ENCODE measurements at regions not wholly inside any gene's neighbourhood (a gene's known extent, or its start where the extent isn't known, plus 50 kb on each side); places are given as distances from the start of the nearest gene placed in this dataset.
"Not testable (repeated sequence)": the region's sequence is repeated elsewhere in the genome, so short reads cannot be mapped to it uniquely, and the experiment has no call there.

- DNase-seq, result no peak
Measured at GRCh38 chr3:150357923-150358607, 50.0 kb upstream of the TSC22D2 start.

DNA sequence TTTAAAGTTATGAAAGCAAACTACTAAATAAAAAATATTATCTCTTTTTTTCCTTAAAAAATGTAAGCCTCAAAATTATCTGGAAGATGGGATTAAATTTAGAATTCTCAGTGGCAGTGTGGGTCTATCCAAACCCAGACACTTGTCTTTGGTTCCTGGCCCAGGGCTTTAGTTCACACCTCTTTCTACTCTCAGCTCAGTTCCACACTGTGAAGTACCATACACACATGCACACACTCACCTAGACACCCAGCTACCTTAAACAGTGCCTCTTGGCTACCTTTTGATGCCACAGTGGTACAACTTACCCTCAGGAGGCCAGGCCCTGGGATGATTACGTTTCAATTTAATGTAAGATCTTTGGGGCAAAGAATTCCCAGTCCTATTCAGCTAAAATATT is 51.0 kb upstream of the TSC22D2 start:
- DNase-seq, result no peak

- DNase-seq, result no peak
Measured at GRCh38 chr3:150355574-150355973, 52.5 kb upstream of the TSC22D2 start.

- no peak for DNase-seq
Measured at GRCh38 chr3:150352931-150353330, 55.2 kb upstream of the TSC22D2 start.

DNA sequence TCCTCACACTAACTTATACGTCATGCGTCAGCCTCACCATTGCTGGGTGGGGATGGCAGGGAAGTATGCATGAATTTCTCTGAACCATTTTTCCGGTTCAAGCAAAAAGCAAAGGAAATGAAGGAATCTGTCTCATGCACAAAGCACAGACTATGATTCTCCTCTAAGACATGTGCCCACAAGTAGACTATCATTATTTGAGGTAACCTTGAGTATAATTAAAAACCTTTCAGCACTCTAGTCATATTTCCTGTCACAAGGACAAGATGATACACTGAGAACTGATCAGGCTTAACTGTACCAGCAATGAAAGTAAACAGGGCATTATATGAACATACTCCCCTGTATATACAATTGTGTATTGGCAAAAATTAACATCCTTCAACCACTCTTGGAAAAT is 56.7 kb upstream of the TSC22D2 start:
- DNase-seq, result no peak

DNA sequence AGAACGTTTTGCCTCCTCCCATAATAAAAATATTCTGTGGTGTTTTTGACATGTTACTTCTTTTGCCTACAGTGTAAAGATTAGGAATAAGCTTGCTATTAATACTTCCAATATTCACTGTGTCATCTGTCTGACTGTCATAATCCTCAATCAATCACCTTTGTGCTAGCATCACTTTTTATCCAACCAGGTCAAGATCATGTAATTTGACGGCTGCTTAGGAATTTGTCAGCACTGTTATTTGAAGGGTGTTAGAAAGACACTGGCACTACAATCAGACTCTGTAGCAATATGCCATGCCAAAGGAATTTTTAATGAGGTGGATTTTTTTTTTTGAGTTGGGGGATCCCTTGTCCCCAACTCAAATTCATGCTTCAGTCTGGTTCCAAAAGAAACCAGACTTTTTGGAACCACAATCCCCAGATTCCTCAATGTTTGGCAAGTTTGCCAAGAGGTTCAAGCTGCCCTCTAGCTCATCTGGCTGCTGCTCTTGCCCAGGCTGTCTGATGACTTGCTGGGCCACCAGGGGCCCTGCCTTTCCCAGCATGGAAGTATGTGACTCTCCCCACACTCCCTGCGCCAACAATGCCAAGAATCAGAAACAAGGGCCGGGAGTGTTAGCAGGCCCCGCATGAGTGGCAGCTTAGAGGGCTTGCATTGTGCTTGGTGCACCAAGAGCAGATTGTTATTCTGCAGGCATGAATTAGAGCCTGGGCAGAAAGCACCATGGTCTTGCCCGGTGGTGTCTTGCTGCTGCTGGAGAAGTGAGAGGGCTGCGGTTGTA is 58.6 kb upstream of the TSC22D2 start:
- DNase-seq, result no peak

GRCh38 chr3:150348500-150348899 is 59.6 kb upstream of the TSC22D2 start:
- no peak for DNase-seq

GRCh38 chr3:150346981-150347863 is 60.9 kb upstream of the TSC22D2 start:
- DNase-seq, result no peak

DNA sequence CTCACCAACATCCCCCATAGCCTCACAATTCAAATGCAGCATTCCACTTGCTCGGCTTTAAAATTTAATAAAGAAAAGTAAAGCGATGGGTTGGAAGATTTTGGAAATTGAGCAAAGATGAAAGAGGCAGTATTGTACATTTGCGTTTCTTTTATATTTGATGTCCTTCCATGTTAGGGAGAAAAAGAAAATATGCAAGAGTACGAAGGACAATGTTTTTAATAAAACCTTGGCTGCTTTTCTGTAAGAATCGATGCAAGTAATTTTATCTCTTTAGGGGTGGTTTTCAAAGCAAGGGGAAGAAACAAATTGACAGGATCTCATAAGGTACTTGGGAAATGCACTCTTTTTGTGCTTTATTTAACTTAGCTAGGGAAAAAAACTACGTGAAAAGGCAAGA is 61.8 kb upstream of the TSC22D2 start:
- no peak for DNase-seq

DNA sequence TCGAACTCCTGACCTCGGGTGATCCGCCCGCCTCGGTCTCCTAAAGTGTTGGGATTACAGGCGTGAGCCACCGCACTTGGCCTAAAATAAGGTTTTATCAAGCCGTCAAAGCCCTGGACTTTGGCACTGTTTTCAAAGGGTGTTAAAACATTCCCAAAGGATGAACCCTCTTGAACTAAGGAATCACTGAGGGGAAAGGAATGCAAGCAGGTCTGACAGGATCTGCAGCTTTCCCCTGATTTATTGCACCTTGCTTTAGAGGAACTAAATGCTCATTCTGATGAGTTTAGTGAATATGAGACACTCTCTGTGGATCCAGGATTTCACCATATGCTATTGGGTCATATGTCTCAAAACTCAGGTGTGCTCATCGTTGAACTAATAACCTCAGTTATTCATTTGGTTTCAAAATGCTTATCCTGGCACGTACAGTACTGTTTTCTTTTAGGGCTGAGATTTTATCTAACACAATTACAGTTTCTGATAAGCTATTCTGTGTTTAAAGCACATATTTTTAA is 63.0 kb upstream of the TSC22D2 start:
- DNase-seq, result no peak

GRCh38 chr3:150344079-150344759 is 63.9 kb upstream of the TSC22D2 start:
- no peak for DNase-seq

DNA sequence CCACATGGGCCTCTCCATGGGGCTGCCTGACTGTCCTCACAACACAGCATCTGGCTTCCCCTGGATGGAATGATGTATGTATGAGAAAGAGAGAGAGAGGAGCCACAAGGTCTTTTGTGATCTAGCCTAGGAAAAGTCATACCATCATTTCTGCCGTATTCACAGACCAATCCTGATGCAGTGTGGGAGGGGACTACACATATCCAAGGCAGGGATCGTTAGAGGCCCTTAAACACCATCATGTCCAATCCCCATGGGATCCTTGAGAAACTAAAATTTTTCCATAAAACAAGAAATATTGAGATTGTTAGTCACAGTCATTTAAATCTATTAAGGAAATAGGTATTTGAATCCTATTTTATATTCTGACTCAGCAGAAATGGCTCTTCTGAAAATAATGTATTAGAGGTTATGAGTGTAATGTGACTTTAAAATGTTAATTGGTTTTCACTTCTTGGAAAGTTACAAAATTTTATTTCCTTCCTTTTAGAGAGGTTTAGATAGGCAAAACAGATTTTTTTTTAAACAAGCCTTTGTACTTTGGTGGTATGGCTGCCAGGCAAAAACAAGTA is 65.1 kb upstream of the TSC22D2 start:
- DNase-seq, result no peak

DNA sequence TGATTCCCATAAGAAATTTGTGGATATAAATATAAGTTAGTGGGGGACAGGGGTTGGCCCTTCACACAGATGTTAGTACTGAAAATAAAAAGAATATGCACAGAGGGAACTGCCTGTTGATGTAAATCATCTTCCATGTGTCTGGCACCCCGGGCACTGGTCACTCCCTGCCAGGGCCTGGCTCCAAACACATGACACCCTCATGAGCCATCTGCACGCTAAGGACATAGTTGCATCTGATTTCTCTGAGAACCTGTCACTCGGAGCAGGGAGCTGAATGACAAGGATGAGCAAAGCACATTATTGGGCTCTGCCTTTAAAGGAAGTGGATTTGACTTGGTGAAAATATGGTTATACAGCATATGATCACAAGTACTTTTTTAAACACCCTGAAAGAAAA is 66.2 kb upstream of the TSC22D2 start:
- DNase-seq, result no peak

GRCh38 chr3:150336363-150336762 is 71.7 kb upstream of the TSC22D2 start:
- not testable (repeated sequence) for DNase-seq

DNA sequence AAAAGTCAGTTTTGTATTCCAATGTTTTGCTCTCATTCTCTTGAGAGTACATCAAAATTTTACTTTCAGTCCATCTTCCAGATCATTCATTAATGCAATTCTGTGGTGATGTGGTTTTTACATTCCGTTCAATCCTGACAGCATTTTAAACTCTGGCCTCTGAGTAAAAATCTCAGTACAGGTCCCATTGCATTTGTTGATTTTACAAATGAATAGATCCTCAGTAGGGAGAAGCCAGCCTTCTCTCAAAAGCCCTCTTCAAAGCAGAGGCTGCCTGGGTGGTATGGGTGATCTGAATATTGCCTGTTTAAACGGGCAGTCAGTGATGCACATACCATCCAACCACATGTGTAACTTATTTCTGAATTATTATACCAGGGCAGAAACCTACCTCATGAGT is 72.5 kb upstream of the TSC22D2 start:
- no peak for DNase-seq

DNA sequence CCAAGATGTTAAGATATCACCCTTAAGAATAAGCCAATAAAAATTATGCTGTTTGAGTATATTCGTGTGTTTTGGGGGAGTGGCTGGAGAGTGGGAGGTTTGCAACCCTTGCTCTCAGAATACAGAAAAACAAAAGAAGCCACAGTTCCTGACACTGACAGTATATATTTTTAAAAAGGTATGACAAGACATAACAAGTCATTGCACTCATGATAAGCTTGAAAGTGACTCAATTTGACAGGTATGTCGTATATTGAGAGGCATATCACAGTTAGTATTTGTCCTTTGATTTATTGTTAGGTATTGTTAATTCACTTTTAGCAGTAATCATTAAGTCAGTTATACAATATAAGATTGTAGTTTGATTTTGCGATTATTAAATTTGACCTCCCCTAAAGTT is 73.1 kb upstream of the TSC22D2 start:
- DNase-seq, result no peak

DNA sequence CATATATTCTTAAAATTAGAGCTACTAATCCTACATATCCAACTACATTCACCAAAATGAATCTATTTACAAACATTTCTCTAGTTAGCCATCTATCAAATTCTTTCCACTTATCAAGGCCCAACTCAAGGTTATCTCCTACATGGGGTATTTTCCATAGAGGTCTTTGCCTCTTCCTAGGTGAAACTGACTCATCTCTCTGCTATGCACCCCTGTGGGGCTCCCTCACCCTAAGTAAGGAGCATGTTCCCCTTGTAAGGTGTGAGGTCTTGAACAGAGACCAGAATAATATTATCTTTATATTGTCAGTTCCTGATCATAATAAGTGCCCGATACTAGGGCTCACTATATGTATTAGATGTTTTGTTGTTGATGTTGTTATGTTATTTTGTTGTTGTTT is 74.6 kb upstream of the TSC22D2 start:
- no peak for DNase-seq

GRCh38 chr3:150331978-150332568 is 76.0 kb upstream of the TSC22D2 start:
- DNase-seq, result no peak

GRCh38 chr3:150330872-150331271 is 77.2 kb upstream of the TSC22D2 start:
- no peak for DNase-seq

DNA sequence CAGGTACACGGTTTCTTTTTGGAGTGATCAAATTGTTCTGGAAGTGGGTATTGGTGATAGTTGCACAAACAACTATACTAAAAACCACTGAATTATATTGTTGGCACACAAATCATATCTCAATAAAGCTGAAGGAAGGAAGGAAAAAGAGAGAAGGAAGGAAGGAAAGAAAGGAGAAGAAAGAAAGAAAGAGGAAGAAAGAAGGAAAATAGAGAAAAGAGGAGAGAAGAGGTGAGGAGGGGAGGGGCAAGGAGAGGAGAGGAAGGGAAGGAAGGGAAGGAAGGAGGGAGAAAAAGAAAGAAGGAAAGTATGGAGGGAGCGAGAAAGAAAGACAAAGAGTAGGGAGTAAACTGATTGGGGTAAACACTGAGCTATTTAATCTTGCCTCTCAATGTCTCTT is 77.9 kb upstream of the TSC22D2 start:
- no peak for DNase-seq

DNA sequence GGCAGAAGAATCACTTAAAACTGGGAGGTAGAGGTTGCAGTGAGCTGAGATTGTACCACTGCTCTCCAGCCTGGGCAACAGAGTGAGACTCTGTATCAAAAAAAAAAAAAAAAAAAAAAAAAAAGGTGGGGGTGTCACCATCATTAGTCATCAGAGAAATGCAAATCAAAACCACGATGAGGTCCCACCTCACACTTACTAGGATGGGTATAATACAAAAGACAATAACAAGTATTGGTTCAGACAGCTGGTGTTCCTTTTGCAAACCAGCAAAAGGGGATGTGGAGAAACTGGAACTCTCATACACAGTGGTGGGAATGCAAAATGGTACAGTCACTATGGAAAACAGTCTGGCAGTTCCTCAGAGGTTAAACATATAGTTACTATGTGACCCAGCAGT is 78.7 kb upstream of the TSC22D2 start:
- DNase-seq, result no peak

- DNase-seq, result no peak
Measured at GRCh38 chr3:150328654-150329040, 79.5 kb upstream of the TSC22D2 start.

Measured in NK-92 treated with Interleukin-12 subunit alpha and Interleukin-12 subunit beta, amount 100 ng/mL, for 24 hours (cell line).